Colonic mucosa (tissue), 4 donors: ENCODE measurements at regions not wholly inside any gene's neighbourhood (a gene's known extent, or its start where the extent isn't known, plus 50 kb on each side); places are given as distances from the start of the nearest gene placed in this dataset.
"Not testable (repeated sequence)": the region's sequence is repeated elsewhere in the genome, so short reads cannot be mapped to it uniquely, and the experiment has no call there.

Source experiments
- DNase-seq: peaks from one replicate; pipeline ENCODE4 v3.0.0-alpha.2; 2020
- H3K27ac ChIP-seq: fragments of 200-600 bp; one replicate; pipeline ENCODE4 v1.8.0; 2021
- H3K27me3 ChIP-seq: fragments of 200-600 bp; one replicate; pipeline ENCODE4 v1.8.0; 2021
- H3K36me3 ChIP-seq: fragments of 200-600 bp; one replicate; pipeline ENCODE4 v1.8.0; 2021
- H3K4me1 ChIP-seq: fragments of 200-600 bp; one replicate; pipeline ENCODE4 v1.8.0; 2021; ENCODE audit warnings: mild to moderate bottlenecking
- H3K4me3 ChIP-seq: fragments of 200-600 bp; one replicate; pipeline ENCODE4 v1.8.0; 2021
- H3K9ac ChIP-seq, 2 donors: one replicate each; pipeline ENCODE4 v1.7.0; 2013; ENCODE audit warnings: control low read depth in 2 of 2, low read depth in 2 of 2, low read length in 2 of 2
- H3K9me3 ChIP-seq: fragments of 200-600 bp; one replicate; pipeline ENCODE4 v1.8.0; 2021
- intact Hi-C: fragments of 100-400 bp; cut with DNase I; formaldehyde crosslinking; loops from one replicate; pipeline ENCODE4 v1.14.1; 2022
- TF ChIP-seq, protein P1 (sequence below): fragments of 200-600 bp; IDR thresholded peaks from one replicate; pipeline ENCODE4 v1.8.0; 2022; ENCODE audit warnings: antibody characterized with exemption, mild to moderate bottlenecking
- donor health status: healthy.
- donor health status: DM: no; HTN: no; CAD: no.
- donor health status: DM: no; HTN: no; CAD: no.

DNA sequence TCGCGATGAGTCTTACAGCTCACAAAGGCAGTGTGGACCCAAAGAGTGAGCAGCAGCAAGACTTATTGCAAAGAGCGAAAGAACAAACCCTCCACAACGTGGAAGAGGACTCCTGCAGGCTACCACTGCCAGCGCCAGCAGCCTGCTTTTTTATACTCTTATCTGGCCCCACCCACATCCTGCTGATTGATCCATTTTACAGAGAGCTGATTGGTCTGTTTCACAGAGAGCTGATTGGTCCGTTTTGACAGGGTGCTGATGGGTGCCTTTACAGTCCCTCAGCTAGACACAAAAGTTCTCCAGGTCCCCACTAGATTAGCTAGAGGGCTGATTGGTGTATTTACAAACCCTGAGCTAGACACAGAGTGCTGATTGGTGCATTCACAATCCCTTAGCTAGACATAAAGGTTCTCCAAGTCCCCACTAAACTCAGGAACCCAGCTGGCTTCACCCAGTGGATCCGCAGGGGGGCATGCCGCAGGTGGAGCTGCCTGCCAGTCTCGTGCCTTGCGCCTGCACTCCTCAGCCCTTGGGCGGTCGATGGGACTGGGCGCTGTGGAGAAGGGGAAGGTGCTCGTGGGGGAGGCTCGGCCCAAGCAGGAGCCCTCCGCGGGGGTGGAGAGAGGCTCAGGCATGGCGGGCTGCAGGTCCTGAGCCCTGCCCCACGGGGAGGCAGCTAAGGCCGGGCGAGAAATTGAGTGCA is 75.7 kb downstream of the QDPR start:
- H3K27me3 ChIP-seq, H3K9ac ChIP-seq, DNase-seq, H3K9me3 ChIP-seq, H3K27ac ChIP-seq, H3K4me1 ChIP-seq, H3K4me3 ChIP-seq, H3K36me3 ChIP-seq, intact Hi-C loops: not testable (repeated sequence)

DNA sequence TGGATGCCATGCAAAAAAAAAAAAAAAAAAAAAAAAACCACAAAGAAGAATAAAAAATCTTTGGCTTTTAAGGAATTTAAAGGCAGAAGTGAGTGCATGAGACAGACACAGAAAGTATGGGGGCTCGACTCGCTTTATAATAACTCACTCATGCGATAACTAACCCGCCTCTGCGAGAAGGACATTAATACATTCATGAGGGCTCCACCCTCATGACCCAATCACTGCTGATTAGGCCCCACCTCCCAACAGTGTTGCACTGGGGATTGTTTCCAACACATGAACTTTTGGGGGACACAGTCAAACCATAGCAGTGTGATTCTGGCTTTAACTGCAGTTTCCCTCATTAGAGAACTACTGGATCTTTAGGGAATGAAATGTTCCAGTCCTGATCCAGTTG is 78.1 kb downstream of the QDPR start:
- TF ChIP-seq, protein P1, sequence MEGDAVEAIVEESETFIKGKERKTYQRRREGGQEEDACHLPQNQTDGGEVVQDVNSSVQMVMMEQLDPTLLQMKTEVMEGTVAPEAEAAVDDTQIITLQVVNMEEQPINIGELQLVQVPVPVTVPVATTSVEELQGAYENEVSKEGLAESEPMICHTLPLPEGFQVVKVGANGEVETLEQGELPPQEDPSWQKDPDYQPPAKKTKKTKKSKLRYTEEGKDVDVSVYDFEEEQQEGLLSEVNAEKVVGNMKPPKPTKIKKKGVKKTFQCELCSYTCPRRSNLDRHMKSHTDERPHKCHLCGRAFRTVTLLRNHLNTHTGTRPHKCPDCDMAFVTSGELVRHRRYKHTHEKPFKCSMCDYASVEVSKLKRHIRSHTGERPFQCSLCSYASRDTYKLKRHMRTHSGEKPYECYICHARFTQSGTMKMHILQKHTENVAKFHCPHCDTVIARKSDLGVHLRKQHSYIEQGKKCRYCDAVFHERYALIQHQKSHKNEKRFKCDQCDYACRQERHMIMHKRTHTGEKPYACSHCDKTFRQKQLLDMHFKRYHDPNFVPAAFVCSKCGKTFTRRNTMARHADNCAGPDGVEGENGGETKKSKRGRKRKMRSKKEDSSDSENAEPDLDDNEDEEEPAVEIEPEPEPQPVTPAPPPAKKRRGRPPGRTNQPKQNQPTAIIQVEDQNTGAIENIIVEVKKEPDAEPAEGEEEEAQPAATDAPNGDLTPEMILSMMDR, result no peak
- Histone ChIP-seq H3K36me3 (no peaks in the 10 kb centered on the region), H3K4me1 (no peaks in the 10 kb centered on the region), H3K9ac (no peak overlapping the region), H3K27ac (no peak overlapping the region), H3K27me3 (no peaks in the 10 kb centered on the region), H3K4me3 (no peak overlapping the region), H3K9me3 (no peaks in the 10 kb centered on the region)
- DNase-seq, result no peak
- intact Hi-C loops, result no loop called here

DNA sequence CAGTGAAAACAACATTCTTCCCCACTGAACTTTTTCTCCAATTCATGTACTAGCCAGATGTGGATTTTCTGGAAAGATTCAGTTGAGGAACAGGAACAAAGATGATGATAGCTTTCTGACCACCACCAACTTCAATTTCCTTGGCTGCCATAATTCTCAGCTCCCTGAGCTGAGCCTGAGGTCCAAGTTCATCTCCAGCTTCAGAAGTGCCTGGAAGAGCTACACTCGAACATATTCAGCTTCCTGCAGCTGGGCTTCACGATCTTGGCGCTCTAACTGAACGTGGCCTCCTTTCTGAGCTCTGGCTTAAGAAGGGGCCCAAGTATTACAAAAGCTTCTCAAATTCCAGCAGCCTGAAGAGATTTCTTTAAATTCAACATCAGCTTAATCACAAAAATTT is 83.9 kb downstream of the QDPR start:
- no peak overlapping the region for H3K4me3 ChIP-seq
- no peaks in the 10 kb centered on the region for H3K4me1 ChIP-seq
- TF ChIP-seq, protein P1, result no peak
- intact Hi-C loops, result no loop called here
- no peaks in the 10 kb centered on the region for H3K9me3 ChIP-seq
- no peak overlapping the region for H3K9ac ChIP-seq
- DNase-seq, result no peak
- H3K27ac ChIP-seq, result no peak overlapping the region
- H3K36me3 ChIP-seq, result no peaks in the 10 kb centered on the region
- H3K27me3 ChIP-seq, result no peaks in the 10 kb centered on the region

DNA sequence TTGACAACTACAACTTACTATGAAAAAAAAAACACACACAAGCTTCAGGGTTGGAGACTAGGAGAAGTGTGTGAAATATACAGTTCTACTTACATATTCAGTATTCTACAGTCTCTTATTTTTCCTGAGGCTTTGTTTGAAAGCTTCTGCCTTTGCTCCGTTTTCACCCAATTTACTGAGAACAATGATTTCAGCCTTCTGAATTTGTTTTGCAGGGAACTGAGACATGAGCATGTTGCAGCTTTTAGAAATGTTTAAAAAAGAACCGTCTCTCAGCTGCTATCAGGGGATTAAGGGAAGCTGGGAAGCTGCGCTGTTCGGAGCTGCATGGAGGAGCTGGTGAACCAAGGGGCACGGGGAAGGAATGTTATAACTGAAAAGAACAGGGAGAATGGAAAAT is 85.7 kb downstream of the QDPR start:
- H3K27ac ChIP-seq, result no peak overlapping the region
- H3K9ac ChIP-seq, result no peak overlapping the region
- no peak for DNase-seq
- H3K4me1 ChIP-seq, result no peaks in the 10 kb centered on the region
- no peak overlapping the region for H3K4me3 ChIP-seq
- intact Hi-C loops, result no loop called here
- TF ChIP-seq, protein P1, result no peak
- no peaks in the 10 kb centered on the region for H3K36me3 ChIP-seq
- H3K27me3 ChIP-seq, result no peaks in the 10 kb centered on the region
- no peaks in the 10 kb centered on the region for H3K9me3 ChIP-seq

DNA sequence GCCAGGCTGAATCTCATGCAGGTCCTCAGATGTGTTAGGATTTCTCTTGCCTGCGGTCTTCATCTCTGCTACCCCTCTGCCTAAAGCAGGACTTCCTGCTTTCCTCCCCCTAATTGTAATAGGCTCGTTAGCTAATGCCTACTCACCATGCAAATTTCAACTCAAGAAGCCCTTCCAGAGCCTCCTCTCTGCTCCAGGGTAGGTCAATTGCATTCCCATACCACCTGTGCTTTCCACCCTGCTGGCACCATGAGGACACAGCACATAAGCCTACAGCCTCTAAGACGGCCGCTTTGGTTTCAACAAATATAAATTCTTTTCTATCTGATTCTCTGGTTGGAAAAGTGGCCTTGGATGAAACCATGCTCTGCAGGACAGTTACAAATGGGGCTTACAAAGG is 93.9 kb downstream of the QDPR start:
- intact Hi-C loops, result no loop called here
- H3K4me1 ChIP-seq, result no peaks in the 10 kb centered on the region
- H3K27me3 ChIP-seq, result no peaks in the 10 kb centered on the region
- TF ChIP-seq, protein P1, result no peak
- no peak overlapping the region for H3K4me3 ChIP-seq
- no peak overlapping the region for H3K27ac ChIP-seq
- DNase-seq, result no peak
- no peaks in the 10 kb centered on the region for H3K36me3 ChIP-seq
- H3K9ac ChIP-seq, result no peak overlapping the region
- no peaks in the 10 kb centered on the region for H3K9me3 ChIP-seq

DNA sequence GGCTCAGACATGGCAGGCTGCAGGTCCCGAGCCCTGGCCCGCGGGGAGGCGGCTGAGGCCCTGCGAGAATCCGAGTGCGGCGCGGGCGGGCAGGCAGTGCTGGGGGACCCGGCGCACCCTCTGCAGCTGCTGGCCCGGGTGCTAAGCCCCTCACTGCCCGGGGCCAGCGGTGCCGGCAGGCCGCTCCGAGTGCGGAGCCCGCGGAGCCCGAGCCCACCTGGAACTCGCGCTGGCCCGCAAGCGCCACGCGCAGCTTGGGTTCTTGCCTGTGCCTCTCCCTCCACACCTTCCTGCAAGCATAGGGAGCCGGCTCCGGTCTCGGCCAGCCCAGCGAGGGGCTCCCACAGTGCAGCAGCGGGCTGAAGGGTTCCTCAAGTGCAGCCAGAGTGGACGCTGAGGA is 97.5 kb downstream of the QDPR start:
- H3K4me3 ChIP-seq, result no peak overlapping the region
- intact Hi-C loops, result no loop called here
- no peak overlapping the region for H3K9ac ChIP-seq
- TF ChIP-seq, protein P1, result no peak
- H3K27me3 ChIP-seq, result no peaks in the 10 kb centered on the region
- no peak for DNase-seq
- H3K9me3 ChIP-seq, result no peaks in the 10 kb centered on the region
- H3K27ac ChIP-seq, result no peak overlapping the region
- no peaks in the 10 kb centered on the region for H3K4me1 ChIP-seq
- no peaks in the 10 kb centered on the region for H3K36me3 ChIP-seq
